ENCODE measurements at regions not wholly inside any gene's neighbourhood (a gene's known extent, or its start where the extent isn't known, plus 50 kb on each side); places are given as distances from the start of the nearest gene placed in this dataset.

DNA sequence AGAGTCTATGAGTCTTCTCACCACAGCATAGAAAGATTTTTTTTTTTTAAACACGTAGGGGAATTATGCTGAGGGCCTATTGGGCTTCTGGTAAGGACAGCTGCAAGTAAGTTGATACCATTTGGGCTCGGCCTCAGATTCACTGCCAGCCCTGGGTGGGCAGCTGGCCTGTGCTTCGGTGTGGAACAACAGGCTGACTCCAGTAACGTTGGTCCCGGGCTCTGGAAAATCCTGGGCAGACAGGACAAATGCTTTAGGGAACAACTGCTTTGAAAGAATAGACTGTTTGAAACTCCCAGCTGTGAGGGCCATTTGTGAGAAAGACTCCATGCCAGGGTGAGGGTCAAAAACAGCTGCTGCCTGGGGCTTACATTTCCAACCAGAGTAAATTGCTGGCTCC lies 366.5 kb downstream of the QKI start:
- no peaks in the 10 kb centered on the region for H4K20me1 ChIP-seq (ENCODE audit: insufficient read depth, low read length)
- H2AFZ ChIP-seq (replicated peaks; ENCODE audit: low read length, poor library complexity), result peak overlapping the region; percentile 74
- H3K9me3 ChIP-seq (ENCODE audit: control insufficient read depth, insufficient read depth, low read length), result no peaks in the 10 kb centered on the region
- H2BK5ac ChIP-seq (ENCODE audit: low read depth, low read length, poor library complexity, severe bottlenecking), result no peak overlapping the region
- no peak overlapping the region for H2BK15ac ChIP-seq (ENCODE audit: low read depth, low read length)
- H2BK120ac ChIP-seq (ENCODE audit: low read depth, low read length), result no peak overlapping the region
- H3K56ac ChIP-seq (ENCODE audit: extremely low read depth, insufficient read depth, low read length), result no peak overlapping the region
- H3K18ac ChIP-seq (ENCODE audit: low read depth, low read length), result no peak overlapping the region
- H3K14ac ChIP-seq (replicated peaks; ENCODE audit: low read depth, low read length), result no peak overlapping the region
- WGBS, 2 experiments (ENCODE audit: extremely low coverage in 2 of 2, insufficient read length in 1 of 2), result 15% methylated on average over 4 of the region's 5 CpGs; no CpG with 5 or more reads in 1 of the 2 experiments
- TF ChIP-seq FOS (IDR thresholded peaks at IDR 0.05; ENCODE audit: low read depth, low read length), result no peak
- TF ChIP-seq MAZ (IDR thresholded peaks at IDR 0.05; ENCODE audit: borderline replicate concordance, low read depth, low read length), result no peak
- TF ChIP-seq MXI1 (IDR thresholded peaks at IDR 0.05; ENCODE audit: borderline replicate concordance, low read depth, low read length), result no peak
- TF ChIP-seq, protein P1, sequence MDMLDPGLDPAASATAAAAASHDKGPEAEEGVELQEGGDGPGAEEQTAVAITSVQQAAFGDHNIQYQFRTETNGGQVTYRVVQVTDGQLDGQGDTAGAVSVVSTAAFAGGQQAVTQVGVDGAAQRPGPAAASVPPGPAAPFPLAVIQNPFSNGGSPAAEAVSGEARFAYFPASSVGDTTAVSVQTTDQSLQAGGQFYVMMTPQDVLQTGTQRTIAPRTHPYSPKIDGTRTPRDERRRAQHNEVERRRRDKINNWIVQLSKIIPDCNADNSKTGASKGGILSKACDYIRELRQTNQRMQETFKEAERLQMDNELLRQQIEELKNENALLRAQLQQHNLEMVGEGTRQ (IDR thresholded peaks at IDR 0.05; ENCODE audit: low read depth, low read length), result no peak
- TF ChIP-seq POLR2A (IDR thresholded peaks at IDR 0.05; ENCODE audit: low read depth, low read length), result no peak
- TF ChIP-seq CEBPB (IDR thresholded peaks at IDR 0.05; ENCODE audit: low read depth, low read length), result no peak
- no peak for TF ChIP-seq CHD1 (IDR thresholded peaks at IDR 0.05; ENCODE audit: low read depth, low read length)
- TF ChIP-seq, protein P2, sequence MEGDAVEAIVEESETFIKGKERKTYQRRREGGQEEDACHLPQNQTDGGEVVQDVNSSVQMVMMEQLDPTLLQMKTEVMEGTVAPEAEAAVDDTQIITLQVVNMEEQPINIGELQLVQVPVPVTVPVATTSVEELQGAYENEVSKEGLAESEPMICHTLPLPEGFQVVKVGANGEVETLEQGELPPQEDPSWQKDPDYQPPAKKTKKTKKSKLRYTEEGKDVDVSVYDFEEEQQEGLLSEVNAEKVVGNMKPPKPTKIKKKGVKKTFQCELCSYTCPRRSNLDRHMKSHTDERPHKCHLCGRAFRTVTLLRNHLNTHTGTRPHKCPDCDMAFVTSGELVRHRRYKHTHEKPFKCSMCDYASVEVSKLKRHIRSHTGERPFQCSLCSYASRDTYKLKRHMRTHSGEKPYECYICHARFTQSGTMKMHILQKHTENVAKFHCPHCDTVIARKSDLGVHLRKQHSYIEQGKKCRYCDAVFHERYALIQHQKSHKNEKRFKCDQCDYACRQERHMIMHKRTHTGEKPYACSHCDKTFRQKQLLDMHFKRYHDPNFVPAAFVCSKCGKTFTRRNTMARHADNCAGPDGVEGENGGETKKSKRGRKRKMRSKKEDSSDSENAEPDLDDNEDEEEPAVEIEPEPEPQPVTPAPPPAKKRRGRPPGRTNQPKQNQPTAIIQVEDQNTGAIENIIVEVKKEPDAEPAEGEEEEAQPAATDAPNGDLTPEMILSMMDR (conservative IDR thresholded peaks at IDR 0.05; ENCODE audit: low read depth, low read length), result no peak
- TF ChIP-seq BHLHE40 (IDR thresholded peaks at IDR 0.05; ENCODE audit: low read depth, low read length), result no peak
- no peak for TF ChIP-seq SMC3 (IDR thresholded peaks at IDR 0.05; ENCODE audit: low read depth, low read length)
- TF ChIP-seq MAFK (IDR thresholded peaks at IDR 0.05; ENCODE audit: low read depth, low read length), result no peak
- no peak for TF ChIP-seq RFX5 (IDR thresholded peaks at IDR 0.05; ENCODE audit: low read depth, low read length)
- TF ChIP-seq RCOR1 (IDR thresholded peaks at IDR 0.05; ENCODE audit: insufficient replicate concordance, low read length), result no peak
- no peak overlapping the region for H4K91ac ChIP-seq (ENCODE audit: insufficient read depth, low read depth, low read length)
- no peaks in the 10 kb centered on the region for H3K36me3 ChIP-seq (ENCODE audit: control insufficient read depth, insufficient read depth, low read length)
- no peaks in the 10 kb centered on the region for H3K79me1 ChIP-seq (ENCODE audit: low read depth in 1 of 2, low read length in 2 of 2)
- H3K4me2 ChIP-seq (ENCODE audit: low read depth, low read length), result no peak overlapping the region
- no peak overlapping the region for H3K23ac ChIP-seq (ENCODE audit: low read depth, low read length)
- POLR2A ChIA-PET (ENCODE audit: unreplicated experiment), result no interaction called here
- no peak overlapping the region for H4K5ac ChIP-seq (ENCODE audit: low read depth, low read length)
- H3K27ac ChIP-seq (ENCODE audit: insufficient read depth, low read length), result no peak overlapping the region
- H3K9me1 ChIP-seq (ENCODE audit: insufficient read depth, low read length), result no peaks in the 10 kb centered on the region
- dilution Hi-C loops (cut with HindIII; ENCODE audit: low sequenced_read_pairs, unreplicated experiment) (no loop called here), intact Hi-C loops (cut with micrococcal nuclease) (no loop called here), in situ Hi-C loops (cut with MboI; ENCODE audit: low sequenced_read_pairs) (no loop called here)
- no peak overlapping the region for H3K9ac ChIP-seq (ENCODE audit: low read depth, low read length)
- H3K27me3 ChIP-seq (ENCODE audit: control insufficient read depth, insufficient read depth, low read length), result peaks cover 5% of the 10 kb centered on the region
- no peak overlapping the region for H3K4ac ChIP-seq (ENCODE audit: low read depth, low read length)
- no peaks in the 10 kb centered on the region for H3K4me1 ChIP-seq (ENCODE audit: control insufficient read depth, insufficient read depth, low read length)
- H2AK5ac ChIP-seq (ENCODE audit: low read depth, low read length), result no peak overlapping the region
- peak; percentile 46 for ATAC-seq (ENCODE audit: low read depth)
- peak; percentile 11 for DNase-seq
- CTCF ChIA-PET, result interaction anchor here (1.2 kb wide), 1 partner anchor 33 kb away, joined by 3 read pairs; no protein-coding TSS in a partner anchor
- H2AK9ac ChIP-seq (replicated peaks; ENCODE audit: low read depth, low read length, poor library complexity), result no peak overlapping the region
- no TSS peak for BruUV-seq (replicated peaks)
- no peak overlapping the region for H3K4me3 ChIP-seq (ENCODE audit: insufficient read depth, low read depth, low read length)
- H4K8ac ChIP-seq (ENCODE audit: low read depth in 2 of 2, low read length in 2 of 2), result no peak overlapping the region
- H2BK20ac ChIP-seq (ENCODE audit: low read depth, low read length), result no peak overlapping the region

All from IMR-90 (cell line).